GM12872 (cell line): ENCODE measurements at regions not wholly inside any gene's neighbourhood (a gene's known extent, or its start where the extent isn't known, plus 50 kb on each side); places are given as distances from the start of the nearest gene placed in this dataset.

ENCODE experiments used
- CTCF ChIP-seq: IDR thresholded peaks from 3 replicates; pipeline ENCODE4 v1.5.1; 2011; ENCODE audit warnings: low read depth, mild to moderate bottlenecking, low read length, moderate library complexity; ENCODE audit not compliant: insufficient read depth

DNA sequence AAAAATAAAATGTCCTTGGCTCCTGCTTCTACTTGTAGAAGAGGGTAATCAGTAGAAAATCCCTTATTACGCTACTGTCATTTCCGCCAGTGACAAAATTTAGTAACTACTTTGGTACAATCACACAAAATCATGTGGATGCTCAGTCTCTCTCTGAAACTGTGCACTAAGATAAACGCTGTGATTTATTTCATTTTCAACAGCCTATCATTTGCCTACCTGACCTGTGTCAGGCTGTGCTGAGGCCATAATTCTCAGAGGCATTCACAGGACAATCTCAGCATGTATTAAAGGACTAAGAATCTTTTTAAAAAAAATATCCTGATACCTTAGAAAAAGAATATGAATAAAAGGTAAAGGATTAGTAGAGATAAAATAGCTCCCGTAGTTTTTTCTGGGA is 226.0 kb downstream of the RASSF9 start:
- TF ChIP-seq CTCF = no peak

- TF ChIP-seq CTCF = no peak
Observed at GRCh38 chr12:85616201-85616600, 220.0 kb downstream of the RASSF9 start.

DNA sequence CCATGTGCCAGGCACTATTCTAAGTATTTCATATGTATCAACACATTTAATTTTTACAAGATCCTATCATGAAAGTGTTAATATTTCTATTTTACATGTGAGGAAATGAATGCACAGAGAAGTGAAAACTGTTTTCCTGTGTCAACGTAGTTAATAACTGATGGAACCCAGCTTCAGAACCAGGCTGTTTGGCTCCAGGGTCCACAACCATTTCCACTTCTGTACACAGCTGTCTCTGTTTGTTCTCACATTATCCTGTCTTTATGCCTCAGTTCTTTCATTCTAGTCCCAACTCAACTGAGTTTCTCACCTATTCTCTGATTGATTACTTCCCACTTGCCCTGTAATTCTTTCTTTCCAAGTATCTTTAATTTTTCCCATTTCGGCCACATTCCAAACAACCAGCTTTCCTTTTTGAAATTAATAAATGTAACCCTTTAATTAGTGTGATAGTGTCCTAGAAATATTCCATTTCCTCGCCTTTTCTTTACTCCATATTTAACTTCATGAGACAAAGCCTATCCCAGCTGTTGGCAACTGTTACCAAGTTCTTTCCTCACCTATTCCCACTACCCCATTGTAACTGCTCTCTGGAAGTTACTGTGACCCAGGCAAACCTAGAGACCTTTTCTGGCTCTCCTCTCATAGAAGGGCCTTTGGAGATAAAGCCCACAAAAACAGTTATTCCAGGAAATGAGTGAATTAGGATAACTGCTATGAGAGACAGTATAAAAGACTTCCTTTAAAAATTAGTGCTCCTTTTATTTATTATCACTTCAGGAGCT is 218.7 kb downstream of the RASSF9 start:
- TF ChIP-seq CTCF = no peak

- TF ChIP-seq CTCF = no peak
Observed at GRCh38 chr12:85621041-85621440, 215.2 kb downstream of the RASSF9 start.

- no peak for TF ChIP-seq CTCF
Observed at GRCh38 chr12:85623763-85624162, 212.4 kb downstream of the RASSF9 start.

GRCh38 chr12:85625467-85625866 is 210.7 kb downstream of the RASSF9 start:
- no peak for TF ChIP-seq CTCF

GRCh38 chr12:85626001-85626783 is 210.0 kb downstream of the RASSF9 start:
- no peak for TF ChIP-seq CTCF
